ENCODE measurements at regions not wholly inside any gene's neighbourhood (a gene's known extent, or its start where the extent isn't known, plus 50 kb on each side); places are given as distances from the start of the nearest gene placed in this dataset.
"Not testable (repeated sequence)": the region's sequence is repeated elsewhere in the genome, so short reads cannot be mapped to it uniquely, and the experiment has no call there.

GRCh38 chr10:118820326-118821116 is 65.8 kb upstream of the CACUL1 start:
- no peak for TF ChIP-seq CTCF (IDR thresholded peaks at IDR 0.05; ENCODE audit: low read depth, low read length)
- H3K4me3 ChIP-seq (ENCODE audit: low read depth, low read length), result no peak overlapping the region
- no peak for DNase-seq (ENCODE audit: low read depth, low spot score)
- in situ Hi-C loops (cut with HindIII; ENCODE audit: low sequenced_read_pairs), result no loop called here

- TF ChIP-seq CTCF (IDR thresholded peaks at IDR 0.05; ENCODE audit: low read depth, low read length), result no peak
- in situ Hi-C loops (cut with HindIII; ENCODE audit: low sequenced_read_pairs), result no loop called here
- no peak for DNase-seq (ENCODE audit: low read depth, low spot score)
- no peak overlapping the region for H3K4me3 ChIP-seq (ENCODE audit: low read depth, low read length)
Measured at GRCh38 chr10:118823256-118823907, 68.6 kb upstream of the CACUL1 start.

GRCh38 chr10:118827053-118827452 is 72.3 kb upstream of the CACUL1 start:
- DNase-seq (ENCODE audit: low read depth, low spot score), result no peak
- no peak overlapping the region for H3K4me3 ChIP-seq (ENCODE audit: low read depth, low read length)
- no peak for TF ChIP-seq CTCF (IDR thresholded peaks at IDR 0.05; ENCODE audit: low read depth, low read length)
- in situ Hi-C loops (cut with HindIII; ENCODE audit: low sequenced_read_pairs), result no loop called here

- H3K4me3 ChIP-seq (ENCODE audit: low read depth, low read length), result no peak overlapping the region
- TF ChIP-seq CTCF (IDR thresholded peaks at IDR 0.05; ENCODE audit: low read depth, low read length), result peak; percentile 18
- no peak for DNase-seq (ENCODE audit: low read depth, low spot score)
- in situ Hi-C loops (cut with HindIII; ENCODE audit: low sequenced_read_pairs), result no loop called here
Measured at GRCh38 chr10:118827466-118828155, 72.8 kb upstream of the CACUL1 start.

GRCh38 chr10:118832241-118832651 is 77.5 kb upstream of the CACUL1 start:
- no peak for DNase-seq (ENCODE audit: low read depth, low spot score)
- no peak for TF ChIP-seq CTCF (IDR thresholded peaks at IDR 0.05; ENCODE audit: low read depth, low read length)
- in situ Hi-C loops (cut with HindIII; ENCODE audit: low sequenced_read_pairs), result no loop called here
- no peak overlapping the region for H3K4me3 ChIP-seq (ENCODE audit: low read depth, low read length)

GRCh38 chr10:118834370-118834769 is 79.6 kb upstream of the CACUL1 start:
- DNase-seq (ENCODE audit: low read depth, low spot score); H3K4me3 ChIP-seq (ENCODE audit: low read depth, low read length); in situ Hi-C loops (cut with HindIII; ENCODE audit: low sequenced_read_pairs): not testable (repeated sequence)

Measured in astrocyte of the spinal cord (primary cell).